Osteocyte (in vitro differentiated cells): ENCODE measurements at regions not wholly inside any gene's neighbourhood (a gene's known extent, or its start where the extent isn't known, plus 50 kb on each side); places are given as distances from the start of the nearest gene placed in this dataset.

ENCODE experiments used
- DNase-seq: peaks from one replicate; pipeline ENCODE4 v3.0.0; 2021; ENCODE audit warnings: mixed read lengths; ENCODE audit not compliant: unreplicated experiment; ENCODE audit errors: extremely low spot score
- H3K27ac Mint-ChIP-seq: one replicate; pipeline ENCODE4 v1.8.0; 2021; ENCODE audit warnings: mild to moderate bottlenecking, mixed read lengths; ENCODE audit not compliant: unreplicated experiment
- H3K27me3 Mint-ChIP-seq: one replicate; pipeline ENCODE4 v1.8.0; 2021; ENCODE audit warnings: mixed read lengths; ENCODE audit not compliant: unreplicated experiment
- H3K36me3 Mint-ChIP-seq: one replicate; pipeline ENCODE4 v1.8.0; 2021; ENCODE audit warnings: mixed read lengths; ENCODE audit not compliant: unreplicated experiment
- H3K4me1 Mint-ChIP-seq: one replicate; pipeline ENCODE4 v1.8.0; 2021; ENCODE audit warnings: mixed read lengths; ENCODE audit not compliant: unreplicated experiment
- H3K4me3 Mint-ChIP-seq: one replicate; pipeline ENCODE4 v1.8.0; 2021; ENCODE audit warnings: mild to moderate bottlenecking, moderate library complexity, mixed read lengths; ENCODE audit not compliant: unreplicated experiment
- H3K9me3 Mint-ChIP-seq: one replicate; pipeline ENCODE4 v1.8.0; 2021; ENCODE audit warnings: mixed read lengths; ENCODE audit not compliant: unreplicated experiment
- TF ChIP-seq, protein P1 (sequence below): fragments of 200-600 bp; sonication (generic); IDR thresholded peaks from 2 replicates; pipeline ENCODE4 v1.5.0; 2021; ENCODE audit warnings: antibody characterized with exemption, mild to moderate bottlenecking, moderate library complexity

DNA sequence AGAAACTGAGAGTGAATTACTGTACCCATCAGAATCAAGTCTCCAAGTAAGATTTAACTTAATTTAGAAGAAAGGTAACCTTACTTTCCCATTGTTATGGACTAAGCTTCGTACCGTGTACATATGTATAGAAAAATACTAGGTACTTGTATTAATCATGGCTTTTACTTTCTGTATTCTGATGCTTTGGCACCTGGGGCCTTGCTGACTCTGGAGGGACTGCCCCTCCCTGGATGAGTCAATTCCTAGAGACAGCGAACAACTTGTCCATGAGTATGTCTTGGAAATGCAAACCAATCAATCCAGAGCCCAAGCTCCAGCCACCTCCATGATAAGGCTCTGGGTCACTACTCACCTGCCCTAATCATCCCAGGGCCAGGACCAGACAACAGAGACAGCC is 50.0 kb upstream of the DGKG start:
- DNase-seq, result no peak
- H3K36me3 Mint-ChIP-seq, result no peaks in the 10 kb centered on the region
- no peaks in the 10 kb centered on the region for H3K9me3 Mint-ChIP-seq
- TF ChIP-seq, protein P1, sequence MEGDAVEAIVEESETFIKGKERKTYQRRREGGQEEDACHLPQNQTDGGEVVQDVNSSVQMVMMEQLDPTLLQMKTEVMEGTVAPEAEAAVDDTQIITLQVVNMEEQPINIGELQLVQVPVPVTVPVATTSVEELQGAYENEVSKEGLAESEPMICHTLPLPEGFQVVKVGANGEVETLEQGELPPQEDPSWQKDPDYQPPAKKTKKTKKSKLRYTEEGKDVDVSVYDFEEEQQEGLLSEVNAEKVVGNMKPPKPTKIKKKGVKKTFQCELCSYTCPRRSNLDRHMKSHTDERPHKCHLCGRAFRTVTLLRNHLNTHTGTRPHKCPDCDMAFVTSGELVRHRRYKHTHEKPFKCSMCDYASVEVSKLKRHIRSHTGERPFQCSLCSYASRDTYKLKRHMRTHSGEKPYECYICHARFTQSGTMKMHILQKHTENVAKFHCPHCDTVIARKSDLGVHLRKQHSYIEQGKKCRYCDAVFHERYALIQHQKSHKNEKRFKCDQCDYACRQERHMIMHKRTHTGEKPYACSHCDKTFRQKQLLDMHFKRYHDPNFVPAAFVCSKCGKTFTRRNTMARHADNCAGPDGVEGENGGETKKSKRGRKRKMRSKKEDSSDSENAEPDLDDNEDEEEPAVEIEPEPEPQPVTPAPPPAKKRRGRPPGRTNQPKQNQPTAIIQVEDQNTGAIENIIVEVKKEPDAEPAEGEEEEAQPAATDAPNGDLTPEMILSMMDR, result no peak
- no peak overlapping the region for H3K4me3 Mint-ChIP-seq
- peaks cover 22% of the 10 kb centered on the region for H3K4me1 Mint-ChIP-seq
- no peak overlapping the region for H3K27ac Mint-ChIP-seq
- peaks cover 7% of the 10 kb centered on the region for H3K27me3 Mint-ChIP-seq
